ENCODE measurements at regions not wholly inside any gene's neighbourhood (a gene's known extent, or its start where the extent isn't known, plus 50 kb on each side); places are given as distances from the start of the nearest gene placed in this dataset.

- TF ChIP-seq CTCF (IDR thresholded peaks at IDR 0.05) (no peak), EZH2 (IDR thresholded peaks at IDR 0.05) (no peak)
These were observed 126.7 kb upstream of the BLID start for GRCh38 chr11:122242731-122243130.
